ENCODE measurements at regions not wholly inside any gene's neighbourhood (a gene's known extent, or its start where the extent isn't known, plus 50 kb on each side); places are given as distances from the start of the nearest gene placed in this dataset.

DNA sequence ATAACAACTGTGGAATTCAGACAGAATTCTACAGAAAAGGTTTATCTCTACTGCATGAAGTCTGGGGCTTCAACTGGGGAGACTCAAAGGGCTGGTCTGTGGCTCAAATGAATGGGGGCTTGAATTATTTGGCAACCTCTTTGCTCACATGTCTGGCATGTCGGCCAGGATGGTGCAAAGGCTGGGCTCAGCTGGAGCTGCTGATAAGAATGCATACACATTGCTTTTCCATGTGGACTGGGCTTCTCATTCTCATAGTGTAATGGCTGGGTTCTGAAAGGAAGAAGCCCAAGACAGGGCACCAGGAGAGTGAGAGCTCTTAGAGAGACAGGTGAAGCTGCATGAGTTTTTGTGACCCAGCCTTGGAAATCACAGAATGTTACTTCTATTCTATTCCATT is 194.3 kb upstream of the SGO1 start:
- TF ChIP-seq, protein P1, sequence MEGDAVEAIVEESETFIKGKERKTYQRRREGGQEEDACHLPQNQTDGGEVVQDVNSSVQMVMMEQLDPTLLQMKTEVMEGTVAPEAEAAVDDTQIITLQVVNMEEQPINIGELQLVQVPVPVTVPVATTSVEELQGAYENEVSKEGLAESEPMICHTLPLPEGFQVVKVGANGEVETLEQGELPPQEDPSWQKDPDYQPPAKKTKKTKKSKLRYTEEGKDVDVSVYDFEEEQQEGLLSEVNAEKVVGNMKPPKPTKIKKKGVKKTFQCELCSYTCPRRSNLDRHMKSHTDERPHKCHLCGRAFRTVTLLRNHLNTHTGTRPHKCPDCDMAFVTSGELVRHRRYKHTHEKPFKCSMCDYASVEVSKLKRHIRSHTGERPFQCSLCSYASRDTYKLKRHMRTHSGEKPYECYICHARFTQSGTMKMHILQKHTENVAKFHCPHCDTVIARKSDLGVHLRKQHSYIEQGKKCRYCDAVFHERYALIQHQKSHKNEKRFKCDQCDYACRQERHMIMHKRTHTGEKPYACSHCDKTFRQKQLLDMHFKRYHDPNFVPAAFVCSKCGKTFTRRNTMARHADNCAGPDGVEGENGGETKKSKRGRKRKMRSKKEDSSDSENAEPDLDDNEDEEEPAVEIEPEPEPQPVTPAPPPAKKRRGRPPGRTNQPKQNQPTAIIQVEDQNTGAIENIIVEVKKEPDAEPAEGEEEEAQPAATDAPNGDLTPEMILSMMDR (IDR thresholded peaks at IDR 0.05) = no peak
- no peak for TF ChIP-seq POLR2A (IDR thresholded peaks at IDR 0.05)

Data from testis (tissue), 2 donors.